CMK (cell line): ENCODE measurements at regions not wholly inside any gene's neighbourhood (a gene's known extent, or its start where the extent isn't known, plus 50 kb on each side); places are given as distances from the start of the nearest gene placed in this dataset.

Experiments used
- DNase-seq: peaks from one replicate; pipeline ENCODE4 v3.0.0-alpha.2; 2010; ENCODE audit warnings: low read depth

GRCh38 chr9:129235931-129236331 is 57.9 kb upstream of the IER5L start:
- no peak for DNase-seq

- DNase-seq = no peak
Observed at GRCh38 chr9:129235041-129235930, 57.2 kb upstream of the IER5L start.

- DNase-seq = no peak
Observed at GRCh38 chr9:129234491-129234890, 56.4 kb upstream of the IER5L start.

GRCh38 chr9:129232839-129233591 is 55.0 kb upstream of the IER5L start:
- DNase-seq = no peak

GRCh38 chr9:129231759-129232158 is 53.7 kb upstream of the IER5L start:
- no peak for DNase-seq

GRCh38 chr9:129231022-129231739 is 53.1 kb upstream of the IER5L start:
- DNase-seq = no peak

GRCh38 chr9:129230302-129230701 is 52.2 kb upstream of the IER5L start:
- DNase-seq = no peak
